ENCODE measurements at regions not wholly inside any gene's neighbourhood (a gene's known extent, or its start where the extent isn't known, plus 50 kb on each side); places are given as distances from the start of the nearest gene placed in this dataset.
"Not testable (repeated sequence)": the region's sequence is repeated elsewhere in the genome, so short reads cannot be mapped to it uniquely, and the experiment has no call there.

DNA sequence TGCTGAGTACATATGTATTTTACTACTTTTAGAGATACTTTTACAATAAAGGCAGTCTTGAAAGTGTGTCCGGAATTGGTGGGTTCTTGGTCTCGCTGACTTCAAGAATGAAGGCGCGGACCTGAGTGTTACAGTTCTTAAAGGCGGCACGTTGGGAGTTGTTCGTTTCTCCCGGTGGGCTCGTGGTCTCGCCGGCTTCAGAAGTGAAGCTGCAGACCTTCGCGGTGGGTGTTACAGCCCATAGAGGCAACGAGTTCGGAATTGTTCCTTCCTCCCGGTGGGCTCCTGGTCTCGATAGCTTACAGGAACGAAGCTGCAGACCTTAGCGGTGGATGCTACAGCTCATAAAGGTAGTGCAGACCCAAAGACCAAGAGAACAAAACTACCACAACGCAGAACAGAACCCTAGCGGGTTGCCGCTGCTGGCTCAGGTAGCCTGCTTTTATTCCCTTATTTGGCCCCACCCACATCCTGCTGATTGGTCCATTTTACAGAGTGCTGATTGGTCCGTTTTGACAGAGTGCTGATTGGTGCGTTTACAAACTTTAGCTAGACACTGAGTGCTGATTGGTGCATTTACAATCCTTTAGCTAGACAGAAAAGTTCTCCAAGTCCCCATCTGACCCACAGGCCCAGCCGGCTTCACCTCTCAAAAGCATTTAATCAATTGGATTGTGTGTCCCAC, 79.6 kb upstream of the KMT2C start:
- H3K14ac ChIP-seq (replicated peaks; ENCODE audit: low read depth, low read length); H3K9me1 ChIP-seq (ENCODE audit: insufficient read depth, low read length); dilution Hi-C loops (cut with HindIII; ENCODE audit: low sequenced_read_pairs, unreplicated experiment); H3K36me3 ChIP-seq (ENCODE audit: control insufficient read depth, insufficient read depth, low read length); ATAC-seq (ENCODE audit: low read depth); CTCF ChIA-PET; H4K5ac ChIP-seq (ENCODE audit: low read depth, low read length); H3K9me3 ChIP-seq (ENCODE audit: control insufficient read depth, insufficient read depth, low read length); H4K20me1 ChIP-seq (ENCODE audit: insufficient read depth, low read length); H3K27ac ChIP-seq (ENCODE audit: insufficient read depth, low read length); in situ Hi-C loops (cut with MboI; ENCODE audit: low sequenced_read_pairs); DNase-seq; H3K4me2 ChIP-seq (ENCODE audit: low read depth, low read length); H3K27me3 ChIP-seq (ENCODE audit: control insufficient read depth, insufficient read depth, low read length); H3K56ac ChIP-seq (ENCODE audit: extremely low read depth, insufficient read depth, low read length); H3K4me1 ChIP-seq (ENCODE audit: control insufficient read depth, insufficient read depth, low read length); H2BK120ac ChIP-seq (ENCODE audit: low read depth, low read length); H3K79me1 ChIP-seq (ENCODE audit: low read depth in 1 of 2, low read length in 2 of 2); H4K91ac ChIP-seq (ENCODE audit: insufficient read depth, low read depth, low read length); H2BK5ac ChIP-seq (ENCODE audit: low read depth, low read length, poor library complexity, severe bottlenecking); BruUV-seq (replicated peaks); H2BK20ac ChIP-seq (ENCODE audit: low read depth, low read length); H3K9ac ChIP-seq (ENCODE audit: low read depth, low read length); H4K8ac ChIP-seq (ENCODE audit: low read depth in 2 of 2, low read length in 2 of 2); H2AK5ac ChIP-seq (ENCODE audit: low read depth, low read length); H2AFZ ChIP-seq (replicated peaks; ENCODE audit: low read length, poor library complexity); H3K23ac ChIP-seq (ENCODE audit: low read depth, low read length); H2AK9ac ChIP-seq (replicated peaks; ENCODE audit: low read depth, low read length, poor library complexity); H3K4me3 ChIP-seq (ENCODE audit: insufficient read depth, low read depth, low read length); H3K4ac ChIP-seq (ENCODE audit: low read depth, low read length); H3K18ac ChIP-seq (ENCODE audit: low read depth, low read length); POLR2A ChIA-PET (ENCODE audit: unreplicated experiment); H2BK15ac ChIP-seq (ENCODE audit: low read depth, low read length): not testable (repeated sequence)
- WGBS, 2 experiments (ENCODE audit: extremely low coverage in 2 of 2, insufficient read length in 1 of 2) = 85% methylated on average over 14 of the region's 25 CpGs; no CpG with 5 or more reads in 1 of the 2 experiments
- intact Hi-C loops (cut with micrococcal nuclease) = loop anchor here (2.0 kb wide), 1 partner anchor 67 kb away; no protein-coding TSS in a partner anchor
